NT2/D1 (cell line): ENCODE measurements at regions not wholly inside any gene's neighbourhood (a gene's known extent, or its start where the extent isn't known, plus 50 kb on each side); places are given as distances from the start of the nearest gene placed in this dataset.

Experiments
- SUZ12 ChIP-seq: IDR thresholded peaks from 2 replicates; pipeline ENCODE4 v1.6.1; 2011; ENCODE audit not compliant: insufficient read length, insufficient read depth; ENCODE audit errors: extremely low read depth
- YY1 ChIP-seq: IDR thresholded peaks from 2 replicates; pipeline ENCODE4 v1.6.1; 2011; ENCODE audit not compliant: insufficient read length, insufficient read depth
- ZNF274 ChIP-seq: IDR thresholded peaks from 2 replicates; pipeline ENCODE4 v1.6.1; 2011; ENCODE audit warnings: mild to moderate bottlenecking, low read depth, low read length

DNA sequence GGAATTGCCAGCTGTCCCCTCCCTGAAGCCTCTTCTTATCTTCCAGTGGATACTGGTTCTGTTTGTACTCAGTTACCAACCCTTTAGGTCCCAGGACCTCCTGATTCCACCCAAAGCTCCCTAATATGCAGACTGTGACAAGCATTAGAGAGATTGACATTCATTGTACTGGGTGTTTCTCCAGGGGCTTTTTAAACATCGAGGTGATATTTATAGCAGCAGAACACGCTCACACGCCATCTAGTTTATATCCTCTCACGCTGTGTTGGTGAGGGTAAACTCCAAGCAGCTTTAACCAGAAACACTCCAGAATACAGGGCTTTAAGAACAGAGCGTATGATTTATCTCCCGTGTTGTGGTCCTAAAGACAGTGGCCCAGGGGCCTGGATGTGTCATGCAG lies 238.4 kb downstream of the IRF8 start:
- no peak for TF ChIP-seq ZNF274
- no peak for TF ChIP-seq SUZ12
- TF ChIP-seq YY1, result no peak
